AG09319 (cell line): ENCODE measurements at regions not wholly inside any gene's neighbourhood (a gene's known extent, or its start where the extent isn't known, plus 50 kb on each side); places are given as distances from the start of the nearest gene placed in this dataset.
"Not testable (repeated sequence)": the region's sequence is repeated elsewhere in the genome, so short reads cannot be mapped to it uniquely, and the experiment has no call there.

Source experiments
- DNase-seq: peaks from one replicate; pipeline ENCODE4 v3.0.0-alpha.2; 2010; ENCODE audit warnings: low read depth; ENCODE audit errors: extremely low read depth
- CTCF ChIP-seq: IDR thresholded peaks from 2 replicates; pipeline ENCODE4 v1.5.1; 2011; ENCODE audit warnings: low read depth, mild to moderate bottlenecking, inconsistent platforms, low read length, moderate library complexity

- no peak for TF ChIP-seq CTCF
- no peak for DNase-seq
Measured at GRCh38 chrX:530726-531610, 99.6 kb upstream of the SHOX start.

- TF ChIP-seq CTCF: no peak
- DNase-seq: no peak
Measured at GRCh38 chrX:531611-531936, 99.0 kb upstream of the SHOX start.

GRCh38 chrX:534804-535203, 95.8 kb upstream of the SHOX start:
- no peak for DNase-seq
- TF ChIP-seq CTCF: no peak

- DNase-seq: no peak
- no peak for TF ChIP-seq CTCF
Measured at GRCh38 chrX:536616-537015, 94.0 kb upstream of the SHOX start.

GRCh38 chrX:537151-537550, 93.4 kb upstream of the SHOX start:
- no peak for DNase-seq
- TF ChIP-seq CTCF: no peak

GRCh38 chrX:538311-538710, 92.3 kb upstream of the SHOX start:
- DNase-seq: no peak
- no peak for TF ChIP-seq CTCF

- DNase-seq: not testable (repeated sequence)
Measured at GRCh38 chrX:541006-541405, 89.6 kb upstream of the SHOX start.

- no peak for TF ChIP-seq CTCF
- DNase-seq: no peak
Measured at GRCh38 chrX:542179-542578, 88.4 kb upstream of the SHOX start.
